ENCODE measurements at regions not wholly inside any gene's neighbourhood (a gene's known extent, or its start where the extent isn't known, plus 50 kb on each side); places are given as distances from the start of the nearest gene placed in this dataset.

DNA sequence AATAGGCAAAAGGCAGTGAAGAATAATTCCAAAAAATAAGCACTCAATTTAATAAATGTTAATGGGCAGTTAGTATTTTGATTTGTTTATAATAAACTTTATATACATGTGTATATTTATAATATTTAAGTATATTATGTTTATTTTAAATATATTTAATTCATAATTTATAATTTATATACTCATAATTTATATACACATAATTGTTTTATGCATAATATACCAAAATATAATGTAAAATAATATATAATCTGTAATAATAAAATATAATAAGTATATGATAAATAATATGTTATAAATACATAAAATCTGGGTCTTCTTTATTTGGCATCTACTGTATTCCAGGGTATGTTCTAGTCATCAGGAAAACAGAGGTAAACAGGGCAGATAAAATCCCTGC, 100.2 kb upstream of the ARID2 start:
- no peak overlapping the region for H3K4me3 ChIP-seq (ENCODE audit: low read depth, low read length)
- CTCF ChIA-PET = no interaction called here
- TF ChIP-seq, protein P1, sequence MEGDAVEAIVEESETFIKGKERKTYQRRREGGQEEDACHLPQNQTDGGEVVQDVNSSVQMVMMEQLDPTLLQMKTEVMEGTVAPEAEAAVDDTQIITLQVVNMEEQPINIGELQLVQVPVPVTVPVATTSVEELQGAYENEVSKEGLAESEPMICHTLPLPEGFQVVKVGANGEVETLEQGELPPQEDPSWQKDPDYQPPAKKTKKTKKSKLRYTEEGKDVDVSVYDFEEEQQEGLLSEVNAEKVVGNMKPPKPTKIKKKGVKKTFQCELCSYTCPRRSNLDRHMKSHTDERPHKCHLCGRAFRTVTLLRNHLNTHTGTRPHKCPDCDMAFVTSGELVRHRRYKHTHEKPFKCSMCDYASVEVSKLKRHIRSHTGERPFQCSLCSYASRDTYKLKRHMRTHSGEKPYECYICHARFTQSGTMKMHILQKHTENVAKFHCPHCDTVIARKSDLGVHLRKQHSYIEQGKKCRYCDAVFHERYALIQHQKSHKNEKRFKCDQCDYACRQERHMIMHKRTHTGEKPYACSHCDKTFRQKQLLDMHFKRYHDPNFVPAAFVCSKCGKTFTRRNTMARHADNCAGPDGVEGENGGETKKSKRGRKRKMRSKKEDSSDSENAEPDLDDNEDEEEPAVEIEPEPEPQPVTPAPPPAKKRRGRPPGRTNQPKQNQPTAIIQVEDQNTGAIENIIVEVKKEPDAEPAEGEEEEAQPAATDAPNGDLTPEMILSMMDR (IDR thresholded peaks at IDR 0.05; ENCODE audit: insufficient read depth, low read length, missing control alignments) = no peak
- DNase-seq (ENCODE audit: low read depth, low spot score) = no peak
- POLR2A ChIA-PET = no interaction called here

DNA sequence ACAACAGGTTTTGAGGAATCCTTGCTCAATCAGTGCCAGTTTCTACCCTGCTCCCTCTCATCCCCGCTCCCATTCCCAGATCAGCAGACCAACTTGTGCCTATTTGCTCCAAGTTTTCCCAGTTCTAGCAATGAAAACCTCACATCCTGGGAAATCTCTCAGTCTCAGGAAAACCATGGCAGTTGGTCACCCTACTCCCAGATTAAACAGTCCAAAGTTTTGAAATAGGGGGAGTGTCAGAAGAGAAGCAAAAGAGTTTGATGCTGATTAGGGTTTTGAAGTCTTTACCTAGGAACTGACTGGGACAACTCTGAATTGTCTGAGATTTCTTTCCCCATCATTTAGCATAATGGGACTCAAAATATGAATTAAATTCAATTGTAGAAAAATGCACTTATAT, 95.8 kb upstream of the ARID2 start:
- ChIA-PET POLR2A (no interaction called here), CTCF (no interaction called here)
- no peak for DNase-seq (ENCODE audit: low read depth, low spot score)
- no peak overlapping the region for H3K4me3 ChIP-seq (ENCODE audit: low read depth, low read length)
- TF ChIP-seq, protein P1 (IDR thresholded peaks at IDR 0.05; ENCODE audit: insufficient read depth, low read length, missing control alignments) = no peak

DNA sequence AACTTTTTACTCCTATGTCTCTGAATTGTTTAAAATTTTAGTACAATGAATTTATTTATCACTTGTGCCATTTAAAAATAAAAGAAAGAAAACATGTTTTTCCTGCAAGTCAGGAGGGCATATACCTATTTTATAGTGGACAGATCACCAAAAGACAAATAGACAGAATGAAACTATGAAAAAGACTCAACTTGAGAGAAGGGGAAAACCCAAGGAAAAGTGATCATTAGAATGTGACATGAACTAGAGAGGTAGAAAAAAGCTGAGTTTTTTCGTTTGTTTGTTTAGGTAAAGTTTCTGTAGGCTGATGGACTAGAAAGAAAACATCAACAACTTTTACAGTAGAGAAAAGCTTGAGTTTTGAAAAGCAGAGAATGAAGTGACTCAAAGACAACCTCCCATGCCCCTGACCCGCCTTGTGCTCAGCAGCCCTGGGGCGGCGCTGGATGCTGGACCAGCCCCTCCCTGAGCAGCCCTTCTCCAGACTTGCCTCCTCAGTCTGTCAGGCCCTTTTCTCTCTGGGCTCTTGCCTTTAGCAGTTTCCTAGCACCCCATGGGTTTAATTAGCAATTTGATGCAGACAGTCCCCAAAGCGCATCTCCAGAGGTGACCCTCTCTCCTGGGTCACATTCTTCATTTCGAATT, 95.1 kb upstream of the ARID2 start:
- TF ChIP-seq, protein P1 (IDR thresholded peaks at IDR 0.05; ENCODE audit: insufficient read depth, low read length, missing control alignments) = no peak
- CTCF ChIA-PET = no interaction called here
- DNase-seq (ENCODE audit: low read depth, low spot score) = no peak
- POLR2A ChIA-PET = no interaction called here
- H3K4me3 ChIP-seq (ENCODE audit: low read depth, low read length) = no peak overlapping the region

- TF ChIP-seq, protein P1 (IDR thresholded peaks at IDR 0.05; ENCODE audit: insufficient read depth, low read length, missing control alignments) = no peak
- ChIA-PET CTCF (no interaction called here), POLR2A (no interaction called here)
These were observed 92.3 kb upstream of the ARID2 start for GRCh38 chr12:45637242-45637641.

GRCh38 chr12:45637706-45638105, 91.8 kb upstream of the ARID2 start:
- no peak overlapping the region for H3K4me3 ChIP-seq (ENCODE audit: low read depth, low read length)
- POLR2A ChIA-PET = no interaction called here
- DNase-seq (ENCODE audit: low read depth, low spot score) = peak; percentile 26
- CTCF ChIA-PET = no interaction called here
- TF ChIP-seq, protein P1 (IDR thresholded peaks at IDR 0.05; ENCODE audit: insufficient read depth, low read length, missing control alignments) = no peak

More at GRCh38 chr12:45637242-45637641, 92.3 kb upstream of the ARID2 start:
- DNase-seq (ENCODE audit: low read depth, low spot score) = no peak
- H3K4me3 ChIP-seq (ENCODE audit: low read depth, low read length) = no peak overlapping the region

DNA sequence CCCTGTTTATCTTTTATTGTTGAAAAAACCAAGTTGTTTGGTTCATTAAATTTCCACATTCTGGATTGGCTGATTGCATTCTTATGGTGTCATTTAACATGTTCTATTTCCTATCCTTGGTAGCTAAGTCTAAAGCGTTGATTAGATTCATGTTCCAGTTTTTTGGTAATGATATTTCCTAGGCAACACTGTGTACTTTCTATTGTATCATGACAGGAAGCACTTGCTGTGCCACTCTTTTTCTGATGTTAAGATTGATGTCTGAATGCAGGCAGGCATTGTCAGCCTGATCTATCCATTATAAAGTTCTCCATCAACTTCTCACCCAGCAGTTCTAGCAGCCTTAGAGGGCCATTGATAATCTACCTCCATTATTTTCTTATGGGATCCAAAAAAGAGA, 91.1 kb upstream of the ARID2 start:
- ChIA-PET POLR2A (no interaction called here), CTCF (no interaction called here)
- no peak for DNase-seq (ENCODE audit: low read depth, low spot score)
- TF ChIP-seq, protein P1 (IDR thresholded peaks at IDR 0.05; ENCODE audit: insufficient read depth, low read length, missing control alignments) = no peak
- no peak overlapping the region for H3K4me3 ChIP-seq (ENCODE audit: low read depth, low read length)
